Fibroblast of villous mesenchyme (primary cell): ENCODE measurements at regions not wholly inside any gene's neighbourhood (a gene's known extent, or its start where the extent isn't known, plus 50 kb on each side); places are given as distances from the start of the nearest gene placed in this dataset.
"Not testable (repeated sequence)": the region's sequence is repeated elsewhere in the genome, so short reads cannot be mapped to it uniquely, and the experiment has no call there.

Experiments
- DNase-seq: peaks from one replicate; pipeline ENCODE4 v3.0.0-alpha.2; 2010; ENCODE audit warnings: low read depth
- H3K4me3 ChIP-seq: 2 replicates; pipeline ENCODE4 v1.5.1; 2011; ENCODE audit warnings: low read depth, mild to moderate bottlenecking, low read length
- CTCF ChIP-seq: IDR thresholded peaks from 2 replicates; pipeline ENCODE4 v1.5.1; 2012; ENCODE audit warnings: low read depth, mild to moderate bottlenecking, low read length; ENCODE audit not compliant: insufficient read depth

DNA sequence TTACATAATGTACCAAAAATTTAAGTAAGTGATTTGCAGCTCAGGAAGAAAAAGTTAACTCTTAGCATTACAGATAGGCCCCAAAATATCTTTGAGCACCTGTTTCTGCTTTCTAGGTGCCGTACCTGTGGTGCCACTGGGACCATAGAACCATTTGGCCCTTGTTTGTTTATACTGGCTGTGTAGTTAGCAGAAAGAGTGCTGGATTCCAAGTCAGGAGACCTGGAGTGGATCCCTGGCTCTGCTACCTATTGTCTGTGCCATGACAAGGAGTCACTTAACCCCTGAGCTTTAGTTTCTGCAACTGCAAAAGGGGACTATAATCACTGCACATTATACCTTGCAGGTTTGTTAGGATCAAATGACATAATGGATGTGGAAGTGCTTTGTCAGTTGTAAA is 137.8 kb upstream of the GPR101 start:
- DNase-seq, result no peak
- no peak overlapping the region for H3K4me3 ChIP-seq
- no peak for TF ChIP-seq CTCF

- DNase-seq, result no peak
- H3K4me3 ChIP-seq, result no peak overlapping the region
- peak; percentile 10 for TF ChIP-seq CTCF
Measured at GRCh38 chrX:137166591-137166990, 132.8 kb upstream of the GPR101 start.

- DNase-seq, result no peak
- H3K4me3 ChIP-seq, result no peak overlapping the region
- TF ChIP-seq CTCF, result no peak
Measured at GRCh38 chrX:137164329-137164728, 130.5 kb upstream of the GPR101 start.

DNA sequence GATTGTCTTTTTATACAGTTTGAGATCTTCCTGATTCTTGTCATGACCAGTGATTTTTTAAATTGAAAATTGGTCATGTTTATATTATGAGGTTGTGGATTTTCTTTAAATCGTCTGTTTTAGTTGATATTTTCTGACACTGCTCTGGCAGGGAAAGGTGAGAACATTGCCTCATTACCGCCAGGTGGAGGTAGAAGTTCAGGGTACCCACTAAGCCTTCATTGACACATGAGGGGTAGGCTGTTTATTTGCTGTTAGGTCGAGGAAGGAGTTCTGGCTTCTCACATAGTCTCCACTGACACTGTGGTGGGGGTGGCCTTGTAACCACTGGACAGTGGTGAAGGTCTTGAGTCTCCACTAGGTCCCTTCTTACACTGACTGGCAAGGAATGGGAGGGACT is 117.6 kb upstream of the GPR101 start:
- H3K4me3 ChIP-seq, result no peak overlapping the region
- DNase-seq, result no peak
- TF ChIP-seq CTCF, result no peak

DNA sequence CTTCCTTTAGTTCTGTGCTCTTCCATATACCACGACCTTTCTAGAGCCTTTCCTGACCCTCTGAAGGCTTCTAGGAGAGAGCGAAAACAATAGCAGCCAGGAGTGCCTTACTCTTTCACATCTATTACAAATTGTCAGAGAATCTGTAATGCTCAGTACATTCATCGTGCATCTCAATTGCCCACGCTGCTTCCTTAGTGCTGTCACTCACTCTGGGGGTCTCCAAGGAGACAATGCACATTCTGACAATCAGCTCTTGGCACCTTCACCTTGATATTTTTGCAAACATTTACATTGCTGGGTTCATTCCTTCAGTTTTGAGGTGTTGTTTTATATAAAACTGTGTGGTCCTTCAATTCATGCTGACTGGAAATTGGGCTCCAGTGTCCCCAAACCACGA is 110.1 kb upstream of the GPR101 start:
- no peak for DNase-seq
- no peak for TF ChIP-seq CTCF
- H3K4me3 ChIP-seq, result no peak overlapping the region

GRCh38 chrX:137122651-137123050 is 88.9 kb upstream of the GPR101 start:
- not testable (repeated sequence) for DNase-seq

GRCh38 chrX:137119049-137119448 is 85.3 kb upstream of the GPR101 start:
- no peak for DNase-seq
- H3K4me3 ChIP-seq, result no peak overlapping the region
- TF ChIP-seq CTCF, result no peak

More at GRCh38 chrX:137122651-137123050, 88.9 kb upstream of the GPR101 start:
- not testable (repeated sequence) for H3K4me3 ChIP-seq
